HCT116 (cell line): ENCODE measurements at regions not wholly inside any gene's neighbourhood (a gene's known extent, or its start where the extent isn't known, plus 50 kb on each side); places are given as distances from the start of the nearest gene placed in this dataset.

Experiments used
- ATAC-seq: fragments of 200-7000 bp; cut with Tn5 transposase; 2 replicates; pipeline ENCODE4 v1.9.1; 2020; ENCODE audit warnings: mild to moderate bottlenecking, moderate library complexity
- BruUV-seq: library from RNA; stranded (reverse); fragments of 400-500 nt; replicated peaks from 2 replicates; lab custom pipeline; 2021; lab: Mats Ljungman, UMichigan
- CTCF ChIA-PET: fragments of 300-600 bp; sonication (Branson Sonifier 250); formaldehyde crosslinking; loops from one replicate; lab custom pipeline; 2021; ENCODE audit warnings: antibody characterized with exemption; lab: Charles Lee
- POLR2A ChIA-PET: fragments of 300-600, 350-600 bp; sonication (Branson Sonifier 250); formaldehyde crosslinking; loops from one replicate; lab custom pipeline; 2021; ENCODE audit warnings: antibody characterized with exemption; lab: Charles Lee
- RAD21 ChIA-PET, 2 experiments: fragments of 300-600 bp; sonication (Branson Sonifier 250); formaldehyde crosslinking; loops; one replicate each; lab custom pipeline; 2023; ENCODE audit warnings: low total read pairs in 2 of 2; ENCODE audit not compliant: uncharacterized antibody in 2 of 2, unreplicated experiment in 2 of 2, low non-redundant PET in 1 of 2; lab: Charles Lee
- DNase-seq: peaks from one replicate; pipeline ENCODE4 v3.0.0-alpha.2; 2010; ENCODE audit warnings: low read depth, low spot score
- H2AFZ ChIP-seq: fragments of 200-600 bp; shearing (Covaris generic), sonication (generic); 2 replicates; pipeline ENCODE4 v1.6.1; 2017; ENCODE audit warnings: low read depth, mixed run types, mixed read lengths, antibody characterized with exemption, low read length; ENCODE audit not compliant: poor library complexity, severe bottlenecking
- H3K27ac ChIP-seq: 2 replicates; pipeline ENCODE4 v1.5.1; 2012; ENCODE audit warnings: low read depth, low read length
- H3K27me3 ChIP-seq: fragments of 200-600 bp; sonication (generic); 2 replicates; pipeline ENCODE4 v1.6.1; 2016; ENCODE audit warnings: mixed run types, low read length, mixed read lengths; ENCODE audit not compliant: insufficient read depth
- H3K36me3 ChIP-seq, 2 experiments: fragments of 200-500 bp in 1 of 2; fragments of 200-600 bp in 1 of 2; sonication (Bioruptor generic) in 1 of 2; sonication (generic) in 1 of 2; 2 replicates each; pipeline versions ENCODE4 v1.5.1 to v1.6.1; 2014 to 2016; ENCODE audit warnings: low read length in 2 of 2, inconsistent platforms in 1 of 2, mixed read lengths in 1 of 2, mixed run types in 1 of 2; ENCODE audit not compliant: insufficient read depth in 2 of 2, control insufficient read depth in 1 of 2
- H3K4me1 ChIP-seq, 2 experiments: fragments of 200-600 bp in 1 of 2; sonication (generic) in 1 of 2; 2 replicates each; pipeline versions ENCODE4 v1.5.1 to v1.6.1; 2012 to 2017; ENCODE audit warnings: low read length in 2 of 2, inconsistent platforms in 1 of 2, mild to moderate bottlenecking in 1 of 2, mixed read lengths in 1 of 2, mixed run types in 1 of 2, moderate library complexity in 1 of 2; ENCODE audit not compliant: insufficient read depth in 2 of 2, control insufficient read depth in 1 of 2
- H3K4me2 ChIP-seq: fragments of 200-600 bp; sonication (generic); 2 replicates; pipeline ENCODE4 v1.6.1; 2017; ENCODE audit warnings: mixed run types, low read length, mixed read lengths
- H3K4me3 ChIP-seq, 2 experiments: fragments of 200-600 bp in 1 of 2; sonication (generic) in 1 of 2; replicated peaks in 1 of 2; 2 replicates each; pipeline ENCODE4 v1.5.1; 2011 to 2016; ENCODE audit warnings: low read length in 2 of 2, control low read depth in 1 of 2, low read depth in 1 of 2, mild to moderate bottlenecking in 1 of 2, mixed read lengths in 1 of 2, mixed run types in 1 of 2
- H3K79me2 ChIP-seq: fragments of 200-600 bp; sonication (generic); 2 replicates; pipeline ENCODE4 v1.6.1; 2017; ENCODE audit warnings: mild to moderate bottlenecking, mixed run types, low read length, moderate library complexity, mixed read lengths; ENCODE audit not compliant: insufficient read depth
- H3K9ac ChIP-seq: fragments of 200-600 bp; sonication (generic); 2 replicates; pipeline ENCODE4 v1.6.1; 2016; ENCODE audit warnings: low read length, mixed read lengths
- H3K9me2 ChIP-seq: fragments of 200-600 bp; sonication (generic), shearing (Covaris generic); 2 replicates; pipeline ENCODE4 v1.6.1; 2017; ENCODE audit warnings: mixed run types, mild to moderate bottlenecking, moderate library complexity; ENCODE audit not compliant: insufficient read depth
- H3K9me3 ChIP-seq, 2 experiments: fragments of 200-500 bp in 1 of 2; fragments of 200-600 bp in 1 of 2; sonication (Bioruptor generic) in 1 of 2; sonication (generic) in 1 of 2; 2 replicates each; pipeline ENCODE4 v1.6.1; 2014 to 2017; ENCODE audit warnings: low read length in 2 of 2, mixed read lengths in 2 of 2, inconsistent platforms in 1 of 2, low read depth in 1 of 2, mild to moderate bottlenecking in 1 of 2, mixed run types in 1 of 2, moderate library complexity in 1 of 2; ENCODE audit not compliant: control insufficient read depth in 1 of 2, insufficient read depth in 1 of 2
- H4K20me1 ChIP-seq: fragments of 200-600 bp; sonication (generic), shearing (Covaris generic); 2 replicates; pipeline ENCODE4 v1.6.1; 2017; ENCODE audit warnings: mixed run types, mild to moderate bottlenecking, moderate library complexity; ENCODE audit not compliant: insufficient read depth
- CBX3 ChIP-seq: IDR thresholded peaks from 2 replicates; pipeline ENCODE4 v1.6.1; 2012; ENCODE audit warnings: low read depth
- CEBPB ChIP-seq: IDR thresholded peaks from 2 replicates; pipeline ENCODE4 v1.6.1; 2012; ENCODE audit warnings: low read depth
- FOSL1 ChIP-seq: IDR thresholded peaks from 2 replicates; pipeline ENCODE4 v1.6.1; 2012; ENCODE audit warnings: low read depth
- JUND ChIP-seq: IDR thresholded peaks from 2 replicates; pipeline ENCODE4 v1.6.1; 2012
- MAX ChIP-seq: IDR thresholded peaks from 2 replicates; pipeline ENCODE4 v1.6.1; 2012
- POLR2AphosphoS5 ChIP-seq: IDR thresholded peaks from 2 replicates; pipeline ENCODE4 v1.6.1; 2011; ENCODE audit warnings: mild to moderate bottlenecking, low read depth, low read length, moderate library complexity
- RAD21 ChIP-seq: IDR thresholded peaks from 2 replicates; pipeline ENCODE4 v1.6.1; 2012; ENCODE audit warnings: low read depth, mild to moderate bottlenecking
- REST ChIP-seq: IDR thresholded peaks from 2 replicates; pipeline ENCODE4 v1.6.1; 2012; ENCODE audit warnings: low read depth
- SIN3A ChIP-seq: IDR thresholded peaks from 2 replicates; pipeline ENCODE4 v1.6.1; 2012; ENCODE audit warnings: low read depth
- YY1 ChIP-seq: IDR thresholded peaks from 2 replicates; pipeline ENCODE4 v1.6.1; 2011; ENCODE audit warnings: low read length, low read depth, moderate library complexity, mild to moderate bottlenecking; ENCODE audit not compliant: insufficient replicate concordance; ENCODE audit errors: extremely low read depth
- ZFX ChIP-seq: fragments of 450-650 bp; IDR thresholded peaks from 2 replicates; pipeline ENCODE4 v1.6.1; 2017
- ZNF274 ChIP-seq: fragments of 200-500 bp; sonication (Bioruptor generic); IDR thresholded peaks from 2 replicates; pipeline ENCODE4 v1.6.1; 2014; ENCODE audit warnings: mild to moderate bottlenecking, low read depth, low read length, inconsistent platforms
- intact Hi-C: fragments of 100-400 bp; cut with micrococcal nuclease; formaldehyde crosslinking; loops from 2 replicates; pipeline ENCODE4 v1.10.0; 2022
- TF ChIP-seq, protein P1 (sequence below), 3 experiments: fragments of 200-600 bp in 1 of 3; sonication (generic) in 1 of 3; IDR thresholded peaks in 2 of 3; conservative IDR thresholded peaks in 1 of 3; 2 replicates each; pipeline ENCODE4 v1.5.1; 2012 to 2017; ENCODE audit warnings: low read depth in 2 of 3, low read length in 2 of 3, antibody characterized with exemption in 1 of 3, borderline replicate concordance in 1 of 3, control low read depth in 1 of 3, mild to moderate bottlenecking in 1 of 3, mixed read lengths in 1 of 3, mixed run types in 1 of 3, moderate library complexity in 1 of 3; ENCODE audit not compliant: insufficient read depth in 1 of 3
- TF ChIP-seq, protein P2 (sequence below): IDR thresholded peaks from 2 replicates; pipeline ENCODE4 v1.6.1; 2012

DNA sequence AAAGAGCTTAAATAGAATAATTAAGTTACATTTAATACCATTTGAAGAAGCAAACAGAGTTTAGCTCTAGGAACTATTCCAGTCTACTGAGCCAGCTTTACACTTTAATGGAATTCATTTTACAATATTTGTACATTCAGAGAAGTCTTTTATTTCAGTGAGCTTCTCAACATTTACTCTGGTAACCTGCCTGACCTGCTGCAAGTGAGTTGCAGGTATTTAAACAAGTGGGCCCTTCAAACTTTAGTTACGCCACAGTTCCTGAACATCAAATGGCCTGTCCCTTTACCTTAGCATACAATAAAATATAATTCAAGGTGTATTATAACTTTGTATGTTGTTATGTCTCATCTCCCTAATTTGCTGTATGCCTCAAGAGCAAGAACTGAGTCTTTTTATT is 121.6 kb upstream of the SEMA3C start:
- no peaks in the 10 kb centered on the region for H3K9me2 ChIP-seq
- no TSS peak for BruUV-seq
- no peaks in the 10 kb centered on the region for H4K20me1 ChIP-seq
- intact Hi-C loops: no loop called here
- no peak for ATAC-seq
- no peaks in the 10 kb centered on the region for H3K4me1 ChIP-seq
- H3K9ac ChIP-seq: no peak overlapping the region
- H3K4me2 ChIP-seq: no peak overlapping the region
- DNase-seq: no peak
- H2AFZ ChIP-seq: no peak overlapping the region
- POLR2A ChIA-PET: no interaction called here
- no peaks in the 10 kb centered on the region for H3K9me3 ChIP-seq
- TF ChIP-seq ZFX (no peak), MAX (no peak), FOSL1 (no peak), POLR2AphosphoS5 (no peak), ZNF274 (no peak)
- TF ChIP-seq, protein P1, sequence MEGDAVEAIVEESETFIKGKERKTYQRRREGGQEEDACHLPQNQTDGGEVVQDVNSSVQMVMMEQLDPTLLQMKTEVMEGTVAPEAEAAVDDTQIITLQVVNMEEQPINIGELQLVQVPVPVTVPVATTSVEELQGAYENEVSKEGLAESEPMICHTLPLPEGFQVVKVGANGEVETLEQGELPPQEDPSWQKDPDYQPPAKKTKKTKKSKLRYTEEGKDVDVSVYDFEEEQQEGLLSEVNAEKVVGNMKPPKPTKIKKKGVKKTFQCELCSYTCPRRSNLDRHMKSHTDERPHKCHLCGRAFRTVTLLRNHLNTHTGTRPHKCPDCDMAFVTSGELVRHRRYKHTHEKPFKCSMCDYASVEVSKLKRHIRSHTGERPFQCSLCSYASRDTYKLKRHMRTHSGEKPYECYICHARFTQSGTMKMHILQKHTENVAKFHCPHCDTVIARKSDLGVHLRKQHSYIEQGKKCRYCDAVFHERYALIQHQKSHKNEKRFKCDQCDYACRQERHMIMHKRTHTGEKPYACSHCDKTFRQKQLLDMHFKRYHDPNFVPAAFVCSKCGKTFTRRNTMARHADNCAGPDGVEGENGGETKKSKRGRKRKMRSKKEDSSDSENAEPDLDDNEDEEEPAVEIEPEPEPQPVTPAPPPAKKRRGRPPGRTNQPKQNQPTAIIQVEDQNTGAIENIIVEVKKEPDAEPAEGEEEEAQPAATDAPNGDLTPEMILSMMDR (IDR thresholded peaks at IDR 0.05 in 2 of 3, conservative IDR thresholded peaks at IDR 0.05 in 1 of 3; ENCODE audit: borderline replicate concordance in 1 of 3, insufficient read depth in 1 of 3, low read depth in 2 of 3, low read length in 2 of 3): no peak
- no peak overlapping the region for H3K4me3 ChIP-seq
- RAD21 ChIA-PET: no interaction called here
- H3K27me3 ChIP-seq: no peaks in the 10 kb centered on the region
- no peaks in the 10 kb centered on the region for H3K36me3 ChIP-seq
- CTCF ChIA-PET: no interaction called here
- H3K27ac ChIP-seq: no peak overlapping the region
- H3K79me2 ChIP-seq: no peaks in the 10 kb centered on the region

DNA sequence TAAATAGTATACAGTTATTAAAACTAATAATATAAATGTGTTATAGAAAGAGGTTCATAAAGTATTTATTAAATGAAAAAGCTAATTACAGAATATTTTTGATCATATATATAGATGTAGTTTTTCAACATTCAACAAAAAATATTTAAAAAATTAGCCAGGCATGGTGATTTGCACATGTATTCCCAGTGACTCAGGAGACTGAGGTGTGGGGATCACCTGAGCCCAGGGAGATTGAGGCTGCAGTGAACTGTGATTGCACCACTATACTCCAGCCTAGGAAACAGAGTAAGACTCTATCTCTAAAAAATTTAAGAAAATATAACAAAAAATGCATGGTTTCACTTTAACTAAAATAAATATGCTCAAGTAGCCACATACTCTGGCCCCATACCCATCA is 118.0 kb upstream of the SEMA3C start:
- intact Hi-C loops: no loop called here
- H3K36me3 ChIP-seq: no peaks in the 10 kb centered on the region
- no peak overlapping the region for H3K9ac ChIP-seq
- no peak overlapping the region for H3K4me2 ChIP-seq
- TF ChIP-seq SIN3A: no peak
- no peak for TF ChIP-seq CEBPB
- no peak for TF ChIP-seq REST
- no peak for TF ChIP-seq RAD21
- no peak for TF ChIP-seq JUND
- TF ChIP-seq POLR2AphosphoS5: no peak
- TF ChIP-seq ZFX: no peak
- no peak for TF ChIP-seq CBX3
- no peak for TF ChIP-seq YY1
- TF ChIP-seq, protein P2, sequence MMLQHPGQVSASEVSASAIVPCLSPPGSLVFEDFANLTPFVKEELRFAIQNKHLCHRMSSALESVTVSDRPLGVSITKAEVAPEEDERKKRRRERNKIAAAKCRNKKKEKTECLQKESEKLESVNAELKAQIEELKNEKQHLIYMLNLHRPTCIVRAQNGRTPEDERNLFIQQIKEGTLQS: no peak
- no peak overlapping the region for H3K4me3 ChIP-seq
- DNase-seq (no peak), ATAC-seq (no peak)
- H3K9me2 ChIP-seq: no peaks in the 10 kb centered on the region
- no peaks in the 10 kb centered on the region for H3K79me2 ChIP-seq
- ChIA-PET POLR2A (no interaction called here), CTCF (no interaction called here), RAD21 (no interaction called here)
- no peaks in the 10 kb centered on the region for H3K27me3 ChIP-seq
- no TSS peak for BruUV-seq
- H2AFZ ChIP-seq: no peak overlapping the region
- no peaks in the 10 kb centered on the region for H3K4me1 ChIP-seq
- H3K27ac ChIP-seq: no peak overlapping the region
- no peaks in the 10 kb centered on the region for H4K20me1 ChIP-seq
- H3K9me3 ChIP-seq: no peaks in the 10 kb centered on the region
